ENCODE measurements at regions not wholly inside any gene's neighbourhood (a gene's known extent, or its start where the extent isn't known, plus 50 kb on each side); places are given as distances from the start of the nearest gene placed in this dataset. TPM values are rescaled to one million over a fixed set of nuclear protein-coding genes. Genes with fewer than 3 reads are reported as not detected.

DNA sequence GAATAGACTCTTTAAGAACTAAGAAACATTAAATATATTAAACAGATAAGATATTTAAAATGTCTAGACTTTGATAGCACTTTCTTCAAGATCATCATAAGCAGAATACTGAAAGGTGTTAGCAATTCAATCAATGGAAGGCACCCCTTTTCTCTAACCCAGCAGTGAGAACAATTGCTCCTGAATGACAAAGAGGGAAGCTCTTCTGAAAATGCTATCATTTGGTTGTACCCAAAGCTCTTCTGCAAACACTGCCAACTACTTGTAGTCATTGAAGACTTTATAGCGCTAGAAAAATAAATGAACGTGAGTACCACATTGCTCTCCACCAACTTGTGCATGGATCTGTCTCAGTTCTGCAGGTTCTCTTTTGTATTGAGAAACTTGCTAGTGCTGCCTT lies 62.2 kb upstream of the LMO3 start:
- Histone ChIP-seq H3K27ac (ENCODE audit: low read depth, low read length) (no peak overlapping the region), H3K4me1 (ENCODE audit: insufficient read depth, low read length) (no peaks in the 10 kb centered on the region), H3K4me3 (ENCODE audit: low read length in 2 of 2) (no peak overlapping the region), H3K9me3 (ENCODE audit: control insufficient read depth in 1 of 2, low read length in 2 of 2) (no peaks in the 10 kb centered on the region), H3K27me3 (ENCODE audit: insufficient read depth, low read length) (no peaks in the 10 kb centered on the region), H3K36me3 (ENCODE audit: insufficient read depth, low read length) (no peaks in the 10 kb centered on the region)
- H3K4me1 Mint-ChIP-seq: no peaks in the 10 kb centered on the region
- intact Hi-C loops (cut with micrococcal nuclease): no loop called here
- no peak for DNase-seq
- ChIA-PET CTCF (ENCODE audit: partially characterized antibody) (no interaction called here), POLR2A (ENCODE audit: partially characterized antibody) (no interaction called here)
- no peak overlapping the region for H3K27ac Mint-ChIP-seq
- H3K9me3 Mint-ChIP-seq: peaks cover 0 to 5% (median 0%) of the 10 kb centered on the region in 8 donors
- no peaks in the 10 kb centered on the region for H3K36me3 Mint-ChIP-seq
- no peaks in the 10 kb centered on the region for H3K27me3 Mint-ChIP-seq
- no peak overlapping the region for H3K4me3 Mint-ChIP-seq

DNA sequence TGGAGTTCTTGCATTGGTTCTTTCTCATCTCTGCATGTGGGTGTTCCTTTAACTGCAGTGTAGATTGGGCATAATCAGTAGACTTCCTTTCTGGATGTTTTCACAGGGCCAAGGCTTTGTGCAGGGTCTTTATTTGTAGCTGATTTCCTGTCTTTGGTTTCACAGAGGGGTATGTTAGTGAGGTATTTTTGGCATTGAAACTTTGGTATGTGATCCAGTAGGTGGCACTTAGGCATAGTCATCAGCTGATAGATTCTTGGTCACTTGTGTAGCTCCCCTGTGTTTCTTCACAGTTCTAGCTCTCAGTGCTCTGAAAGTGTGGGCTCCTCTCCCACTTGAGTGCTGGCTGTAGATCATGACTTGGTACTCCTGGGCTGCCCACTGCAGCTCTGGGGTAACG lies 52.7 kb upstream of the LMO3 start:
- peaks cover 0 to 3% of the 10 kb centered on the region in 2 donors for H3K9me3 ChIP-seq (ENCODE audit: control insufficient read depth in 1 of 2, low read length in 2 of 2)
- Mint-ChIP-seq H3K4me3 (no peak overlapping the region), H3K4me1 (no peaks in the 10 kb centered on the region), H3K36me3 (peaks cover 0 to 2% of the 10 kb centered on the region in 2 donors), H3K27me3 (no peaks in the 10 kb centered on the region), H3K9me3 (peaks cover 0 to 38% (median 18%) of the 10 kb centered on the region in 8 donors), H3K27ac (no peak overlapping the region)
- intact Hi-C loops (cut with micrococcal nuclease): no loop called here
- POLR2A ChIA-PET (ENCODE audit: partially characterized antibody): no interaction called here
- no peak for DNase-seq
- H3K27me3 ChIP-seq (ENCODE audit: insufficient read depth, low read length): no peaks in the 10 kb centered on the region
- no peaks in the 10 kb centered on the region for H3K36me3 ChIP-seq (ENCODE audit: insufficient read depth, low read length)
- no peak overlapping the region for H3K4me3 ChIP-seq (ENCODE audit: low read length in 2 of 2)
- CTCF ChIA-PET (ENCODE audit: partially characterized antibody): no interaction called here
- no peak overlapping the region for H3K27ac ChIP-seq (ENCODE audit: low read depth, low read length)
- H3K4me1 ChIP-seq (ENCODE audit: insufficient read depth, low read length): no peaks in the 10 kb centered on the region

Small RNA genes lying in the stretch of these regions (microRNA-seq; reads per million reads assigned to microRNA genes)
- gene MIR3974 (ENCODE audit: borderline microRNAs expressed, borderline number of aligned reads, borderline replicate concordance): not detected

Data from CD4-positive, alpha-beta memory T cell (primary cell).